ENCODE measurements at regions not wholly inside any gene's neighbourhood (a gene's known extent, or its start where the extent isn't known, plus 50 kb on each side); places are given as distances from the start of the nearest gene placed in this dataset.

GRCh38 chr10:10292501-10292900, 725.2 kb upstream of the CELF2 start:
- TF ChIP-seq POLR2AphosphoS5 (IDR thresholded peaks at IDR 0.05; ENCODE audit: insufficient read depth in 1 of 2, low read depth in 1 of 2) = no peak
- TF ChIP-seq POLR2A (IDR thresholded peaks at IDR 0.05) = no peak
- TF ChIP-seq, protein P1, sequence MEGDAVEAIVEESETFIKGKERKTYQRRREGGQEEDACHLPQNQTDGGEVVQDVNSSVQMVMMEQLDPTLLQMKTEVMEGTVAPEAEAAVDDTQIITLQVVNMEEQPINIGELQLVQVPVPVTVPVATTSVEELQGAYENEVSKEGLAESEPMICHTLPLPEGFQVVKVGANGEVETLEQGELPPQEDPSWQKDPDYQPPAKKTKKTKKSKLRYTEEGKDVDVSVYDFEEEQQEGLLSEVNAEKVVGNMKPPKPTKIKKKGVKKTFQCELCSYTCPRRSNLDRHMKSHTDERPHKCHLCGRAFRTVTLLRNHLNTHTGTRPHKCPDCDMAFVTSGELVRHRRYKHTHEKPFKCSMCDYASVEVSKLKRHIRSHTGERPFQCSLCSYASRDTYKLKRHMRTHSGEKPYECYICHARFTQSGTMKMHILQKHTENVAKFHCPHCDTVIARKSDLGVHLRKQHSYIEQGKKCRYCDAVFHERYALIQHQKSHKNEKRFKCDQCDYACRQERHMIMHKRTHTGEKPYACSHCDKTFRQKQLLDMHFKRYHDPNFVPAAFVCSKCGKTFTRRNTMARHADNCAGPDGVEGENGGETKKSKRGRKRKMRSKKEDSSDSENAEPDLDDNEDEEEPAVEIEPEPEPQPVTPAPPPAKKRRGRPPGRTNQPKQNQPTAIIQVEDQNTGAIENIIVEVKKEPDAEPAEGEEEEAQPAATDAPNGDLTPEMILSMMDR (IDR thresholded peaks at IDR 0.05) = no peak
